CD14-positive monocyte (primary cell): ENCODE measurements at regions not wholly inside any gene's neighbourhood (a gene's known extent, or its start where the extent isn't known, plus 50 kb on each side); places are given as distances from the start of the nearest gene placed in this dataset.

Experiments
- DNase-seq, 3 donors: peaks; one replicate each; pipeline ENCODE4 v3.0.0-alpha.2; 2011 to 2022
- H2AFZ ChIP-seq: 2 replicates; pipeline ENCODE4 v1.6.0; 2012; ENCODE audit warnings: mild to moderate bottlenecking, low read depth, low read length, inconsistent platforms; ENCODE audit not compliant: insufficient read depth, poor library complexity, severe bottlenecking
- H3K27ac ChIP-seq, 2 donors: 1 replicate in 1 of 2; 2 replicates in 1 of 2; pipeline ENCODE4 v1.5.1; 2012 to 2013; ENCODE audit warnings: low read length in 2 of 2, control low read depth in 1 of 2, inconsistent platforms in 1 of 2, low read depth in 1 of 2, mild to moderate bottlenecking in 1 of 2
- H3K27me3 ChIP-seq, 2 donors: one replicate each; pipeline versions ENCODE4 v1.6.0 to v1.6.1; 2011 to 2013; ENCODE audit warnings: low read length in 2 of 2; ENCODE audit not compliant: control insufficient read depth in 2 of 2, insufficient read depth in 2 of 2
- H3K36me3 ChIP-seq, 2 donors: replicated peaks in 1 of 2; 1 replicate in 1 of 2; 2 replicates in 1 of 2; pipeline versions ENCODE4 v1.5.1 to v1.6.1; 2012 to 2013; ENCODE audit warnings: low read length in 2 of 2, control low read depth in 1 of 2, inconsistent platforms in 1 of 2, mild to moderate bottlenecking in 1 of 2; ENCODE audit not compliant: insufficient read depth in 2 of 2, control insufficient read depth in 1 of 2
- H3K4me1 ChIP-seq, 2 donors: 1 replicate in 1 of 2; 2 replicates in 1 of 2; pipeline versions ENCODE4 v1.5.1 to v1.6.1; 2012 to 2013; ENCODE audit warnings: low read length in 2 of 2, control low read depth in 1 of 2, inconsistent platforms in 1 of 2, mild to moderate bottlenecking in 1 of 2, moderate library complexity in 1 of 2; ENCODE audit not compliant: insufficient read depth in 2 of 2, control insufficient read depth in 1 of 2
- H3K4me2 ChIP-seq: replicated peaks from 2 replicates; pipeline ENCODE3; 2012; ENCODE audit warnings: low read length, moderate library complexity, mild to moderate bottlenecking; ENCODE audit not compliant: poor library complexity, severe bottlenecking; ENCODE audit errors: extremely low read depth
- H3K4me3 ChIP-seq, 3 experiments: fragments of 200-600 bp in 1 of 3; sonication (generic) in 1 of 3; replicated peaks in 1 of 3; 1 replicate in 2 of 3; 2 replicates in 1 of 3; pipeline ENCODE4 v1.5.1; 2011 to 2013; ENCODE audit warnings: low read length in 3 of 3, mild to moderate bottlenecking in 3 of 3, control low read depth in 2 of 3, low read depth in 2 of 3, inconsistent platforms in 1 of 3, moderate library complexity in 1 of 3
- H3K79me2 ChIP-seq: 2 replicates; pipeline ENCODE4 v1.6.0; 2012; ENCODE audit warnings: mild to moderate bottlenecking, control low read depth, inconsistent platforms, low read length, moderate library complexity; ENCODE audit not compliant: insufficient read depth
- H3K9ac ChIP-seq: 2 replicates; pipeline ENCODE4 v1.6.0; 2017; ENCODE audit warnings: low read length, mild to moderate bottlenecking; ENCODE audit not compliant: insufficient read depth, poor library complexity, severe bottlenecking
- H3K9me3 ChIP-seq, 2 donors: replicated peaks in 1 of 2; 1 replicate in 1 of 2; 2 replicates in 1 of 2; pipeline versions ENCODE4 v1.5.1 to v1.6.1; 2012 to 2013; ENCODE audit warnings: low read length in 2 of 2, control low read depth in 1 of 2; ENCODE audit not compliant: control insufficient read depth in 1 of 2, insufficient read depth in 1 of 2
- H4K20me1 ChIP-seq: 2 replicates; pipeline ENCODE4 v1.6.0; 2012; ENCODE audit warnings: mild to moderate bottlenecking, low read length, control low read depth, moderate library complexity; ENCODE audit not compliant: insufficient read depth
- H3K27ac Mint-ChIP-seq, 7 donors: one replicate each; pipeline ENCODE4 v1.8.0; 2020; ENCODE audit warnings: mild to moderate bottlenecking in 7 of 7, mixed read lengths in 7 of 7, moderate library complexity in 6 of 7, inconsistent platforms in 2 of 7
- H3K27me3 Mint-ChIP-seq, 3 donors: one replicate each; pipeline ENCODE4 v1.8.0; 2021 to 2022; ENCODE audit warnings: low read depth in 3 of 3, mild to moderate bottlenecking in 3 of 3, mixed read lengths in 3 of 3, moderate library complexity in 3 of 3, inconsistent platforms in 1 of 3
- H3K36me3 Mint-ChIP-seq, 2 donors: one replicate each; pipeline ENCODE4 v1.8.0; 2020; ENCODE audit warnings: mixed read lengths in 2 of 2, inconsistent platforms in 1 of 2, mild to moderate bottlenecking in 1 of 2
- H3K4me1 Mint-ChIP-seq: one replicate; pipeline ENCODE4 v1.8.0; 2020; ENCODE audit warnings: mild to moderate bottlenecking, mixed read lengths
- H3K4me3 Mint-ChIP-seq, 2 donors: one replicate each; pipeline ENCODE4 v1.8.0; 2020; ENCODE audit warnings: mild to moderate bottlenecking in 2 of 2, mixed read lengths in 2 of 2, moderate library complexity in 1 of 2
- H3K9me3 Mint-ChIP-seq, 7 donors: one replicate each; pipeline ENCODE4 v1.8.0; 2020 to 2022; ENCODE audit warnings: mixed read lengths in 7 of 7, mild to moderate bottlenecking in 6 of 7, moderate library complexity in 6 of 7, inconsistent platforms in 2 of 7
- WGBS: methylation state at CpG from one replicate; pipeline ENCODE4 v1.1.5; 2013; ENCODE audit warnings: missing lambda C conversion rate; ENCODE audit not compliant: insufficient coverage; 5-methylcytosine and 5-hydroxymethylcytosine counted together
- intact Hi-C, 2 donors: fragments of 100-400 bp; cut with micrococcal nuclease; formaldehyde crosslinking; loops; one replicate each; pipeline versions ENCODE4 v1.15.0 to v1.15.1; 2023
- TF ChIP-seq, protein P1 (sequence below): fragments of 200-600 bp; IDR thresholded peaks from one replicate; pipeline ENCODE4 v1.8.0; 2022; ENCODE audit warnings: antibody characterized with exemption, mild to moderate bottlenecking

DNA sequence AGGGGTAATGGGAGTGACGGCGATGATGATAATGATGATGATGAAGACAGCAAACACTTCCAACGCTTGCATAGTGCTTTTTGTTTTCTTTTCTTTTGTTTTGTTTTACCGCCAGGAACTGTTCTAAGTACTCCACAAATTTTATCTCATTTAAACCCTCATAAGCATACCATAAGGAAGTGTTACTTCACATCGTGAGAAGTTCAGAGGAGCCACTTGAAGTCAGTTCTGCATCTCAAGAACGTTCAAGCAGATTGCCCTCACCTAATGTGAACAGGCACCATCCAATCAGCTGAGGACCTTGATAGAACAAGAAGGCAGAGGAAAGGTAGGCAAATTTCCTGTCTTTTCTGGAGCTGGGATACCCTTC is 104.1 kb downstream of the LSM3 start:
- TF ChIP-seq, protein P1, sequence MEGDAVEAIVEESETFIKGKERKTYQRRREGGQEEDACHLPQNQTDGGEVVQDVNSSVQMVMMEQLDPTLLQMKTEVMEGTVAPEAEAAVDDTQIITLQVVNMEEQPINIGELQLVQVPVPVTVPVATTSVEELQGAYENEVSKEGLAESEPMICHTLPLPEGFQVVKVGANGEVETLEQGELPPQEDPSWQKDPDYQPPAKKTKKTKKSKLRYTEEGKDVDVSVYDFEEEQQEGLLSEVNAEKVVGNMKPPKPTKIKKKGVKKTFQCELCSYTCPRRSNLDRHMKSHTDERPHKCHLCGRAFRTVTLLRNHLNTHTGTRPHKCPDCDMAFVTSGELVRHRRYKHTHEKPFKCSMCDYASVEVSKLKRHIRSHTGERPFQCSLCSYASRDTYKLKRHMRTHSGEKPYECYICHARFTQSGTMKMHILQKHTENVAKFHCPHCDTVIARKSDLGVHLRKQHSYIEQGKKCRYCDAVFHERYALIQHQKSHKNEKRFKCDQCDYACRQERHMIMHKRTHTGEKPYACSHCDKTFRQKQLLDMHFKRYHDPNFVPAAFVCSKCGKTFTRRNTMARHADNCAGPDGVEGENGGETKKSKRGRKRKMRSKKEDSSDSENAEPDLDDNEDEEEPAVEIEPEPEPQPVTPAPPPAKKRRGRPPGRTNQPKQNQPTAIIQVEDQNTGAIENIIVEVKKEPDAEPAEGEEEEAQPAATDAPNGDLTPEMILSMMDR: no peak
- peaks cover 0 to 6% (median 4%) of the 10 kb centered on the region in 3 donors for H3K27me3 Mint-ChIP-seq
- H3K4me1 Mint-ChIP-seq: peaks cover 6% of the 10 kb centered on the region

DNA sequence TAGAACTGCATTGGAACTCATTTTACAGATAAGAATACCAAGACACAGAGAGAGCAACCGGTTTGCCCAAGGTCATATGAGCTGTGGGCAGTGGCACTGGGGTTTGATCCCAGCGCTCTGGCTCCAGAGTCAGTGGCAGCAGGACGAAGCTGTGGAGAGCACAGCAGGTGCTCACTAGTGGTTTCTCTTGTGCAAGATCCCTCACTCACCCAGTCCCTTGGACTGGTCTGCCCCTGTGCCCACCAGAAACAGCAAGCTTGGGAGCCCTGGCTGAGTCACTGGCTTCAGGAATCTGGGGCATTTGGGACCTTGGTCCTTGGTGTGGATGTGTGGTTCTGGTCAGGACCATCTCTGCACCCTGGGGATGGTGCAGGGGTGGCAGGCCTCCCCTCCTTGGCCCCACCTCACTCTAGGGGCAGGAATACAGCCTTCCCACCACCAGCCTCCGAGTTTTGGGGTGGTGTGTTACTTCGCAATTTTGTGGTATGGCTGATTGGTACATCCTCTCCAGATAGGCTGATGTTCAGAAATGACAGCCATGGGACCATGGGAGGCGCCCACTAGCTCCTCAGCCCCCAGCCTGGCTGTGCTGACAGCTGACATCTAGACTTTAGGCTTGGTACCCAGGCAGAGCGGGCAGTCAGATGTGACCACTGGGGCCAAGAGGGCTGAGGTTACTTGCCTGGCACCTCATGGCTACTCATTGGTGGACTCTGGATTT is 104.6 kb downstream of the LSM3 start:
- no peaks in the 10 kb centered on the region for H4K20me1 ChIP-seq
- no peak overlapping the region for H3K4me3 Mint-ChIP-seq
- 67% methylated on average over 6 of the region's 7 CpGs for WGBS

More for the DNA sequence above, 104.1 kb downstream of the LSM3 start:
- Histone ChIP-seq H4K20me1 (no peaks in the 10 kb centered on the region), H3K4me3 (no peak overlapping the region), H3K27me3 (no peaks in the 10 kb centered on the region), H3K36me3 (no peaks in the 10 kb centered on the region), H3K4me1 (no peaks in the 10 kb centered on the region), H2AFZ (peak overlapping the region; percentile 33), H3K79me2 (no peaks in the 10 kb centered on the region), H3K27ac (no peak overlapping the region), H3K4me2 (no peak overlapping the region), H3K9ac (no peak overlapping the region), H3K9me3 (no peaks in the 10 kb centered on the region)
- Mint-ChIP-seq H3K27ac (no peak overlapping the region), H3K36me3 (no peaks in the 10 kb centered on the region), H3K4me3 (no peak overlapping the region), H3K9me3 (peaks cover 0 to 2% (median 0%) of the 10 kb centered on the region in 7 donors)
- WGBS: no CpG with 5 or more reads among the region's 6 CpGs
- DNase-seq: no peak
- intact Hi-C loops: no loop called here

More for the DNA sequence above, 104.6 kb downstream of the LSM3 start:
- H2AFZ ChIP-seq: peak overlapping the region; percentile 33
- Mint-ChIP-seq H3K27ac (no peak overlapping the region), H3K9me3 (peaks cover 0 to 2% (median 0%) of the 10 kb centered on the region in 7 donors), H3K27me3 (peaks cover 0 to 6% (median 3%) of the 10 kb centered on the region in 3 donors), H3K36me3 (no peaks in the 10 kb centered on the region), H3K4me1 (peaks cover 6% of the 10 kb centered on the region)
- no peak overlapping the region for H3K9ac ChIP-seq
- no peaks in the 10 kb centered on the region for H3K4me1 ChIP-seq
- no peaks in the 10 kb centered on the region for H3K9me3 ChIP-seq
- no peak overlapping the region for H3K4me2 ChIP-seq
- intact Hi-C loops: no loop called here
- no peaks in the 10 kb centered on the region for H3K27me3 ChIP-seq
- H3K79me2 ChIP-seq: no peaks in the 10 kb centered on the region
- no peaks in the 10 kb centered on the region for H3K36me3 ChIP-seq
- H3K4me3 ChIP-seq: no peak overlapping the region
- DNase-seq: no peak
- TF ChIP-seq, protein P1: no peak
- no peak overlapping the region for H3K27ac ChIP-seq
